GOT3 (cell line): ENCODE measurements at regions not wholly inside any gene's neighbourhood (a gene's known extent, or its start where the extent isn't known, plus 50 kb on each side); places are given as distances from the start of the nearest gene placed in this dataset.

Source experiments
- DNase-seq: peaks from one replicate; lab custom pipeline; 2025; ENCODE audit warnings: mixed read lengths; lab: John Stamatoyannopoulos, UW

GRCh38 chr18:44213293-44213692 lies 467.4 kb upstream of the SETBP1 start:
- no peak for DNase-seq

GRCh38 chr18:44214396-44214795 lies 466.3 kb upstream of the SETBP1 start:
- no peak for DNase-seq

- no peak for DNase-seq
Measured at GRCh38 chr18:44216169-44216568, 464.5 kb upstream of the SETBP1 start.

GRCh38 chr18:44227501-44227900 lies 453.2 kb upstream of the SETBP1 start:
- no peak for DNase-seq

GRCh38 chr18:44229693-44230108 lies 451.0 kb upstream of the SETBP1 start:
- DNase-seq: no peak

GRCh38 chr18:44231936-44232335 lies 448.8 kb upstream of the SETBP1 start:
- DNase-seq: no peak

GRCh38 chr18:44232500-44232899 lies 448.2 kb upstream of the SETBP1 start:
- DNase-seq: no peak

GRCh38 chr18:44238454-44238853 lies 442.2 kb upstream of the SETBP1 start:
- DNase-seq: no peak

GRCh38 chr18:44238911-44239310 lies 441.8 kb upstream of the SETBP1 start:
- DNase-seq: no peak

- DNase-seq: no peak
Measured at GRCh38 chr18:44241020-44241419, 439.7 kb upstream of the SETBP1 start.

GRCh38 chr18:44245019-44245418 lies 435.7 kb upstream of the SETBP1 start:
- DNase-seq: no peak

- no peak for DNase-seq
Measured at GRCh38 chr18:44246001-44246400, 434.7 kb upstream of the SETBP1 start.

- DNase-seq: no peak
Measured at GRCh38 chr18:44258086-44258485, 422.6 kb upstream of the SETBP1 start.

GRCh38 chr18:44258576-44258975 lies 422.1 kb upstream of the SETBP1 start:
- DNase-seq: no peak

GRCh38 chr18:44259610-44260009 lies 421.1 kb upstream of the SETBP1 start:
- no peak for DNase-seq

- no peak for DNase-seq
Measured at GRCh38 chr18:44265437-44265836, 415.3 kb upstream of the SETBP1 start.

- no peak for DNase-seq
Measured at GRCh38 chr18:44273298-44273697, 407.4 kb upstream of the SETBP1 start.

- no peak for DNase-seq
Measured at GRCh38 chr18:44280479-44280878, 400.2 kb upstream of the SETBP1 start.

GRCh38 chr18:44286049-44286448 lies 394.6 kb upstream of the SETBP1 start:
- DNase-seq: no peak

- no peak for DNase-seq
Measured at GRCh38 chr18:44290366-44290977, 390.2 kb upstream of the SETBP1 start.

- DNase-seq: no peak
Measured at GRCh38 chr18:44298566-44298965, 382.1 kb upstream of the SETBP1 start.

- DNase-seq: no peak
Measured at GRCh38 chr18:44309185-44309584, 371.5 kb upstream of the SETBP1 start.

- no peak for DNase-seq
Measured at GRCh38 chr18:44320619-44321460, 359.8 kb upstream of the SETBP1 start.
